22Rv1 (cell line): ENCODE measurements at regions not wholly inside any gene's neighbourhood (a gene's known extent, or its start where the extent isn't known, plus 50 kb on each side); places are given as distances from the start of the nearest gene placed in this dataset.
"Not testable (repeated sequence)": the region's sequence is repeated elsewhere in the genome, so short reads cannot be mapped to it uniquely, and the experiment has no call there.

Source experiments
- H3K27ac ChIP-seq: fragments of 450-650 bp; 2 replicates; pipeline ENCODE4 v1.5.1; 2017
- CTCF ChIP-seq: fragments of 450-650 bp; IDR thresholded peaks from 2 replicates; pipeline ENCODE4 v1.5.1; 2017; ENCODE audit warnings: mild to moderate bottlenecking

- not testable (repeated sequence) for H3K27ac ChIP-seq
These were observed 197.6 kb downstream of the TP53TG3 start for GRCh38 chr16:32478406-32478805.

- not testable (repeated sequence) for H3K27ac ChIP-seq
These were observed 198.4 kb downstream of the TP53TG3 start for GRCh38 chr16:32477551-32477950.

GRCh38 chr16:32474365-32474764 lies 201.6 kb downstream of the TP53TG3 start:
- not testable (repeated sequence) for H3K27ac ChIP-seq

- peak; percentile 29 for TF ChIP-seq CTCF
- H3K27ac ChIP-seq: not testable (repeated sequence)
These were observed 208.6 kb downstream of the TP53TG3D start for GRCh38 chr16:32461666-32462065.

- H3K27ac ChIP-seq: not testable (repeated sequence)
These were observed 207.9 kb downstream of the TP53TG3D start for GRCh38 chr16:32461001-32461400.
